GM21360 (cell line): ENCODE measurements at regions not wholly inside any gene's neighbourhood (a gene's known extent, or its start where the extent isn't known, plus 50 kb on each side); places are given as distances from the start of the nearest gene placed in this dataset.
"Not testable (repeated sequence)": the region's sequence is repeated elsewhere in the genome, so short reads cannot be mapped to it uniquely, and the experiment has no call there.

Source experiments
- ATAC-seq: cut with Tn5 transposase; IDR thresholded peaks from one replicate; pipeline ENCODE4 v1.9.1; 2021; ENCODE audit warnings: mild to moderate bottlenecking, moderate library complexity; ENCODE audit not compliant: unreplicated experiment

GRCh38 chr5:155678371-155678770 is 648.6 kb upstream of the SGCD start:
- ATAC-seq, result no peak

- ATAC-seq, result no peak
These were observed 647.4 kb upstream of the SGCD start for GRCh38 chr5:155679530-155679929.

DNA sequence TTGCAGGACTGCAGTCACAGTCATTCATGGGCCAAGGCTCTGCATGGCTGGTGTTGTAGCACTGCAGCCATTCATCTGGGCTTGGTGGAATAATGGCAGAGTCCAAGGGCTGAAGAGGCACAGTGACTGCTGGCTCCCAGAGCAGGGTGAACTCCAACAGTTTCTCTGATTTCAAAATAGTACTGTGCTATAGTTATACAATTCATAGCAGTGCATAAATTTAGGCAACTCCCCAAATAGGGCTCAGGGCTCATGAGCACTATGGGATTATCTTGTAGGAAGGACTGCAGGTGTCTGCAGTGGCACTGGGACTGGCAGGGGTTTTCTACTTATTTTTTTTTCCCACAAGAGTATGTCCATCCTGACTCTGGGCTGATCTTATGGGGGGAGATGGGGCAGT is 642.5 kb upstream of the SGCD start:
- no peak for ATAC-seq

DNA sequence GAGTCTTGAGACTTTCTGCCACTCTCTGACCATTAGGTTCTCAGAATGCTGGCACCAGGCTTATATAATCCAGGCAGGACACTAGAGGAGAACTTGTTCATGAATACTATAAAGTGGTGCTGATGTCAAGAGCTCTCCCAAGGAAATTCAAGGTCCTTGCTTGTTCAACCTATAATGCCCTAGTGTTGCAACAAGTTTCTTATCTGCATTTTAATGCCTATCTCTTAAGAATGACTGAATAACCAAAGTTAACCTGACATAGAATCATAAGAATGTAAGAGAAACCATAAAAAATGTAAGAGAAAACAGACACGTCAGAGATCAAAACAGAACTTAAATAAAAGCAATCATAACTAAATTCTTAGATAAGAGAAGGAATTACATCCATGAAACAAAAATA is 640.8 kb upstream of the SGCD start:
- no peak for ATAC-seq

DNA sequence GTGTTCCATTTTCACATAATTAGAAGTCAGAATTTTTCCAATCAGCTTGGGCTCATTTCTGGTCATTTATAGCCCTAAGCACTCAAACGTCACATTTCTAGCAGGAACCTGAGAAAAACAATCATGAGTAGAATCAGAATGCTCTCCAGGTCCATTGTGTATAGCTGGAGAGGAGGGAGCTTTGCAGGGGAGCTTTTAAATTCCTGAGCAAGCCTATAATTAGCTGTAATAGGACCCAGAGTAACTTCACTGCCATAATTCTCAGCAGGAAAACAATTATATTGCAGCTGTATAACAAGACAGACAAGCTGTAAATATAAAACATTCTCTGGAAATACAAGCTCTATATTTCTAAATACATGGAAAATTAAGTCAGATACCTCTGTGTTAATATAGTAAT is 637.6 kb upstream of the SGCD start:
- ATAC-seq, result no peak

DNA sequence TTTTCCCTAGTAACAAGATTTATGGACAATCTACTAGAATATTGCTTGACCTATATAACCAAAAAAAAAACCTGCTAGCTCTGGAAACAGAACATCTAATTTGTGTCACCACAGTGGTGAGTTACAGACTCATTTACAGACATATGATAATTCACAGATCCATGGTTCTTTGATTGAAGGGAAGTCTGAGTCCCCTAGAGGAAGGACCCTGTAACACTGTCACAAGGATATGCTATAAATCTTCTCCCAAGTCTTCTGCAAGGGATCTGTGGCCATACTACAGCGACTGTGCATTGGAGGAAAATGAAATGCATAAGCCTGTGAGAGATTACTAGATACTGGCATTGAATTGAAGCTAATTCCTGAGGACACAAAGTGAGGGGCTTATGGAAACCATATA is 630.6 kb upstream of the SGCD start:
- ATAC-seq, result no peak

- no peak for ATAC-seq
These were observed 629.7 kb upstream of the SGCD start for GRCh38 chr5:155697236-155697635.

GRCh38 chr5:155699385-155699784 is 627.6 kb upstream of the SGCD start:
- no peak for ATAC-seq

- no peak for ATAC-seq
These were observed 626.6 kb upstream of the SGCD start for GRCh38 chr5:155700333-155700732.

DNA sequence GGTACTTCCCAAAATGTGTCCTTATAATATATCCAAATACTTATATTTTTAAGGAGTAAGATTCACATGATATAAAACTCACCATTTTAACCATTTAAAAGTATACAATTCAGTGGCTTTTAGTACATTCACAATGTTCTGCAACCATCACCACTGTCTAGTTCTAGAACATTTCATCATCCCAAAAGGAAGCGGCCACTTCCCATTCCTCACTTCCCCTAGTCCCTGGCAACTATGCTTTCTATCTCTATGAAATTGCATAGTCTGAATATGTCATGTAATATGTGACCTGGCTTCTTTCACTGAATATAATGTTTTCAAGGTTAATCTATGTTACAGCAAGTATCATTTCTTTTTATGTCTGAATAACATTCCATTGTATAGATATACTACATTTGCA is 615.1 kb upstream of the SGCD start:
- ATAC-seq, result no peak

DNA sequence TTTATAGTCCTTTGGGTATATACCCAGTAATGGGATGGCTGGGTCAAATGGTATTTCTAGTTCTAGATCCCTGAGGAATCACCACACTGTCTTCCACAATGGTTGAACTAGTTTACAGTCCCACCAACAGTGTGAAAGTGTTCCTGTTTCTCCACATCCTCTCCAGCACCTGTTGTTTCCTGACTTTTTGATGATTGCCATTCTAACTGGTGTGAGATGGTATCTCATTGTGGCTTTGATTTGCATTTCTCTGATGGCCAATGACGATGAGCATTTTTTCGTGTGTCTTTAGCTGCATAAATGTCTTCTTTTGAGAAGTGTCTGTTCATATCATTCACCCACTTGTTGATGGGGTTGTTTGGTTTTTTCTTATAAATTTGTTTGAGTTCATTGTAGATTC is 612.5 kb upstream of the SGCD start:
- not testable (repeated sequence) for ATAC-seq

DNA sequence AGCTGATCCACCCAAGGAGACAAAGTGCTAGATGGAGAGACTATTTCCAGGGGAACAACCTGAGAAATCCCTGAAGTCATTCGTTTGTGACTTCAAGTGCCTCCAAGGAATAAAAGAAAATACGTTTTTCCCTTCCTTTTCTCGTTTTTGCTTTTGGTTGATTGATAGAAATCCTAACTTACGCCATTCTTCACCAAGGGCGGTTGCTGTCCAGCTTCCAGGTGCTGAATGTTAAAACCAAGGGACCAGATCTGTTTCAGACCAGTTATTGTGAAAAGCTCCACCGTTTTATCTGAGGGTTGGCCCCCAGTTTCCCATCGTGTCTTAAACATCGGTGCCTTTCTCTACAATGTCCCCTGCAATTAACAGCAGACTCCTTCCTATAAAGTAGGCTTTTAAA is 600.7 kb upstream of the SGCD start:
- no peak for ATAC-seq

DNA sequence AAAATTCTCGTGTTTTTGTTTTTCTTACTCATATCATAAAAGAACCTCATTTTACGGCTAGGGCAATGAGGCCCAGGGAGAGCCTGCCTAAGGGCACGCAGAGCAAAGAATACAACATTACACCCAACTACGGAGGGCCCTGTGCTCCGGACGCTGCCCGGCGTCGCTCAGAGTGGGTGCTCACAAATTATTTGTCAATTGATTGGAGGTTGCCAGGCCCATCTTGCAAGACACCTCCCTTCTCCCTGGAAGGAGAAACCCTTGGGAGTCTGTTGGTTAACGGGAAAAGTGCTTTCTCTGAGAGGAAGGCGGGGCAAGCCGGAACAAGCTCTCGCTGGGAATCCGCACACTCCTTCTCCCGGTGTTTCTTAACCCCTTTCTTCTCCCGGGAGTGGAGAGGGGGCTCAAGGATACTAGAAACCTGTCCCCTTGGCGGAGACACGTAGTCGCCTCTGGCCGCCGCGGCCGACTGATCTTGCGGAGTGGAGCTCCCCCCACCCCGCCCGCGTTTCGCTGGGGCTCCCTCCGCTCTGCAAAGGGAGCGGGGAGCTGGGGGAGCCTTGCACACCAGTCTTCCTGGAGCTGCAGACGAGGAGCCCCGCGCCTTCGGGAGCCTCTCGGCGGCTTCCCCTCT is 599.3 kb upstream of the SGCD start:
- no peak for ATAC-seq

- ATAC-seq, result no peak
These were observed 598.7 kb upstream of the SGCD start for GRCh38 chr5:155728146-155728856.

DNA sequence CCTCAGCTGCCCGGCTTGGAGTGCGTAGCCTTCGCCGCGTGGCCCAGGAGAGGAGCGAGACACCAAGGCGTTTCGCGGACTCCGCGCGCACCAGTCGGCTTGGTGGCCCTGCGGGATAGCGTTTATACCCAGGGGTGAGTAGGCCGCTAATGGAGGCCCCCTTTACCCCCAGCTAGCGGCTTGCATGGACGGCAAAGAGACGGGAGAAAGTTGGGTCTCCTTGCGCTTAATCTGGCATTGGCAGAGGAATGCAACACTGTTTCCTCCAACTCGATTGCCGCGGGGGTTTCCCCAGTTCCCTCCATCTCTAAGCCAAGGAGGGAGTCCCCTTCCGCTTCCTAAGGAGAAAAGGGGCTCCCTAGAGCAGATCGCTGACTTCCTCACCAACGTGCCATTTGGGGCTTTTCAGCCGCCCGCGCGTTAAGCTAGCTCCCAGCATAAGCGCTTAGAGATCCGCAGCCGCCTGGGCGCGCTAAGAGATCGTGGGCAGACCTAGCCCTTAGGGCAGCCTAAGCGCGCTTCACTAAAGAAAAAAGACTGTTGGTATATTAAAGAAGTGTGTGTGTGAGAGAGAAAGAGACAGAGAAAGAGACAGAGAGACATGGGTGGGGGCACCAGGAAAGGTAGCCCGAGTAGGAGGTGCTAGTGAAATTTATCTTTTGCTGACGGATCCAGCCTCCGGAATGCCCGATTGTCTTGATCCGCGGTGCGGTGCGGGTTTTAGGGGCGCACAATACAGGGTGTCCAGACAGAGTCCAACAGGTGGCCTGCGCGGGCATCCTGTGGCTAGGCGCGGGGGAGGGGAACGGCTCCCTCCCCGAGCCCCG is 597.9 kb upstream of the SGCD start:
- no peak for ATAC-seq

DNA sequence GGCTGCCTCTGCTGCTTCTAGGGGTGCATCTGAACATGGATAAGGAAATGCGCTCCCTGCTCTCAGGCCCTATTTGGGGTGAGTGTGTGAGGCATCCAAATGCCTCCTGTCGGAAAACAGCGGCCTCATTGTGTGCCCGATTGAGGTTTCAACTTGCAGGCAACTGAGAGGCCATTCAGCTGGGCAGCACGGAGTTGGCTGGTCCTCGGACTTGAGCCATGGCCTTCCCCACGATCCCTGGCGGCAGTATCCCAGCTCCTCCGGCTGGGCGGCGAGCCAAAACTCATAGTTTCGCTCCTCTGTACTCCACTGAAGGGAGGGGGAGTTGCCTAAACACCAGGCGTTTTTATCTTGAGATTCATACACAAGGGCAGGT is 597.3 kb upstream of the SGCD start:
- no peak for ATAC-seq

GRCh38 chr5:155732587-155733376 is 594.2 kb upstream of the SGCD start:
- no peak for ATAC-seq

DNA sequence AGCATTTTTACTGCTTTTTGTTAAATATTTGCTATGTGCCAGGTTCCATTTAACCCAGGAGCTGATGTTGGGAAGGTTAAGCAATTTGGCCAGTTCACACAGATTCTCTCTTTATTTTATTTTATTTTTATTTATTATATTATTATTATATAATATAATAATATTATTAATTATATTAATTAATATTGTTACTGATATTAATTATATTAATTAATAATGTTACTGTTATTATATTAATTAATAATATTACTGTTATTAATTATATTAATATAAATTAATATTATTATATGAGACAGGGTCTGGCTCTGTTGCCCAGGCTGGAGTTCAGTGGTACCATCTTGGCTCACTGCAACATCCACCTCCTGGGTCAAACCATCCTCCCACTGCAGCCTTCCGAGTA is 593.0 kb upstream of the SGCD start:
- ATAC-seq, result no peak

DNA sequence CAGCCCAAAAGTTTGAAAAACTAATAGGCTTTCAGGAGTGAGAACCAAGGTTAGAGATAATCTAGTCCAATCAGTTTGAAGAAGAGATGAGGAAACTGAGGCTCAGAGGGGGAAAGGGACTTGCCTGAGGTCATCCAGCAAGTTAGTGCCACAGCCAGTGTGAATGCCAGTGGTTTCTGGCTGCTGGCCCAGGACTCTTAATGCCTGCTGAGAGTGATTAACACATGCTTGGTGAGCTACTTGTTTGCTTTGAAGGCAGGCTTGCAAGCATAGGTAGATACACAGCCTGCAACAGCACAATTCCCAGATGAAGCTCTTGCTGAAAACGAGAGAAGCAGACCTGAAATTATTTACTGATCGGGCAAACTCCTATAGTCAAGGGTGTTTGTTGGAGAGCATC is 591.6 kb upstream of the SGCD start:
- no peak for ATAC-seq

- no peak for ATAC-seq
These were observed 588.3 kb upstream of the SGCD start for GRCh38 chr5:155738616-155739015.

- no peak for ATAC-seq
These were observed 580.5 kb upstream of the SGCD start for GRCh38 chr5:155746367-155747038.
